ENCODE measurements at regions not wholly inside any gene's neighbourhood (a gene's known extent, or its start where the extent isn't known, plus 50 kb on each side); places are given as distances from the start of the nearest gene placed in this dataset.

- TF ChIP-seq, protein P1, sequence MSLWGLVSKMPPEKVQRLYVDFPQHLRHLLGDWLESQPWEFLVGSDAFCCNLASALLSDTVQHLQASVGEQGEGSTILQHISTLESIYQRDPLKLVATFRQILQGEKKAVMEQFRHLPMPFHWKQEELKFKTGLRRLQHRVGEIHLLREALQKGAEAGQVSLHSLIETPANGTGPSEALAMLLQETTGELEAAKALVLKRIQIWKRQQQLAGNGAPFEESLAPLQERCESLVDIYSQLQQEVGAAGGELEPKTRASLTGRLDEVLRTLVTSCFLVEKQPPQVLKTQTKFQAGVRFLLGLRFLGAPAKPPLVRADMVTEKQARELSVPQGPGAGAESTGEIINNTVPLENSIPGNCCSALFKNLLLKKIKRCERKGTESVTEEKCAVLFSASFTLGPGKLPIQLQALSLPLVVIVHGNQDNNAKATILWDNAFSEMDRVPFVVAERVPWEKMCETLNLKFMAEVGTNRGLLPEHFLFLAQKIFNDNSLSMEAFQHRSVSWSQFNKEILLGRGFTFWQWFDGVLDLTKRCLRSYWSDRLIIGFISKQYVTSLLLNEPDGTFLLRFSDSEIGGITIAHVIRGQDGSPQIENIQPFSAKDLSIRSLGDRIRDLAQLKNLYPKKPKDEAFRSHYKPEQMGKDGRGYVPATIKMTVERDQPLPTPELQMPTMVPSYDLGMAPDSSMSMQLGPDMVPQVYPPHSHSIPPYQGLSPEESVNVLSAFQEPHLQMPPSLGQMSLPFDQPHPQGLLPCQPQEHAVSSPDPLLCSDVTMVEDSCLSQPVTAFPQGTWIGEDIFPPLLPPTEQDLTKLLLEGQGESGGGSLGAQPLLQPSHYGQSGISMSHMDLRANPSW (CRISPR knock-in tag; conservative IDR thresholded peaks at IDR 0.05; ENCODE audit: low read depth): no peak
- TF ChIP-seq ZNF121 (CRISPR knock-in tag; IDR thresholded peaks at IDR 0.05): no peak
- TF ChIP-seq, protein P2, sequence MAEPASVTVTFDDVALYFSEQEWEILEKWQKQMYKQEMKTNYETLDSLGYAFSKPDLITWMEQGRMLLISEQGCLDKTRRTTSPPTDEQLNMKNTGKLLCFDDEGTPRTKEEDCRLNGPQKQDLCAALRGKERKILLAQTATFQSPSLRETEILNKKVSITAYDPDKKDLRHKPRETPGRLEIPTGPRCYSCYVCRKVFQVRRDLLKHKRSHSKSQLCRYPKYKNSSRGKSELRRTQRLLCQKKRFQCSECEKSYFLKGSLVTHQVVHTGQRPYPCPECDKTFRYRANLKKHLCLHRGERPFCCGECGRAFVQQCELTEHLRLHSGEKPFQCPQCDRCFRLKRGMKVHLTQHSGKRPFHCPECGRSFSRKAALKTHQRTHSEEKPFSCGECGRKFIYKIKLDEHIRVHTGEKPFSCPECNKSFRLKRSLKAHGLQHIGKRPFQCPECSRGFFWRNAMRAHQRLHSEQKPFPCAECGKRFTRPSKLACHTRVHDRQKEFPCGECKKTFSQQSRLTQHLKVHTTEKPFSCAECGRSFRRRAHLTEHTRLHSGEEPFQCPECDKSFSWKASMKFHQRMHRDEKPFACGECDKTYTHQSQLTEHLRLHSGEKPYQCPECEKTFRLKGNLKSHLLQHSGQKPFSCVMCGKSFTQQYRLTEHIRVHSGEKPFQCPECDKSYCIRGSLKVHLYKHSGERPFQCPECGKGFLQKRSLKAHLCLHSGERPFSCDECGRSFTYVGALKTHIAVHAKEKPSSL (CRISPR knock-in tag; conservative IDR thresholded peaks at IDR 0.05): no peak
These were observed 66.4 kb downstream of the PLEKHG1 start (continued) for GRCh38 chr6:150666071-150666470.

- POLR2A ChIA-PET: no interaction called here
- no peak overlapping the region for H3K27ac Mint-ChIP-seq
- H3K4me1 Mint-ChIP-seq: no peaks in the 10 kb centered on the region
- CTCF ChIA-PET: no interaction called here
- no peak for ATAC-seq
- no peak overlapping the region for H3K4me3 Mint-ChIP-seq
- TF ChIP-seq, protein P3, sequence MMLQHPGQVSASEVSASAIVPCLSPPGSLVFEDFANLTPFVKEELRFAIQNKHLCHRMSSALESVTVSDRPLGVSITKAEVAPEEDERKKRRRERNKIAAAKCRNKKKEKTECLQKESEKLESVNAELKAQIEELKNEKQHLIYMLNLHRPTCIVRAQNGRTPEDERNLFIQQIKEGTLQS (CRISPR knock-in tag; conservative IDR thresholded peaks at IDR 0.05): no peak
- TF ChIP-seq PRRX2 (CRISPR knock-in tag; IDR thresholded peaks at IDR 0.05): no peak
- TF ChIP-seq ZNF219 (CRISPR knock-in tag; IDR thresholded peaks at IDR 0.05; ENCODE audit: borderline replicate concordance): no peak
- TF ChIP-seq ATF1 (CRISPR knock-in tag; IDR thresholded peaks at IDR 0.05): no peak
- no peak for TF ChIP-seq ZNF121 (CRISPR knock-in tag; IDR thresholded peaks at IDR 0.05)
- TF ChIP-seq, protein P4, sequence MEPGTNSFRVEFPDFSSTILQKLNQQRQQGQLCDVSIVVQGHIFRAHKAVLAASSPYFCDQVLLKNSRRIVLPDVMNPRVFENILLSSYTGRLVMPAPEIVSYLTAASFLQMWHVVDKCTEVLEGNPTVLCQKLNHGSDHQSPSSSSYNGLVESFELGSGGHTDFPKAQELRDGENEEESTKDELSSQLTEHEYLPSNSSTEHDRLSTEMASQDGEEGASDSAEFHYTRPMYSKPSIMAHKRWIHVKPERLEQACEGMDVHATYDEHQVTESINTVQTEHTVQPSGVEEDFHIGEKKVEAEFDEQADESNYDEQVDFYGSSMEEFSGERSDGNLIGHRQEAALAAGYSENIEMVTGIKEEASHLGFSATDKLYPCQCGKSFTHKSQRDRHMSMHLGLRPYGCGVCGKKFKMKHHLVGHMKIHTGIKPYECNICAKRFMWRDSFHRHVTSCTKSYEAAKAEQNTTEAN (CRISPR knock-in tag; IDR thresholded peaks at IDR 0.05): no peak
- no peak for TF ChIP-seq HMGA2 (CRISPR knock-in tag; IDR thresholded peaks at IDR 0.05)
- TF ChIP-seq, protein P5, sequence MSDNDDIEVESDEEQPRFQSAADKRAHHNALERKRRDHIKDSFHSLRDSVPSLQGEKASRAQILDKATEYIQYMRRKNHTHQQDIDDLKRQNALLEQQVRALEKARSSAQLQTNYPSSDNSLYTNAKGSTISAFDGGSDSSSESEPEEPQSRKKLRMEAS (CRISPR knock-in tag; IDR thresholded peaks at IDR 0.05): no peak
- TF ChIP-seq FOXK1 (CRISPR knock-in tag; IDR thresholded peaks at IDR 0.05): no peak
- no peak for TF ChIP-seq TEAD4 (CRISPR knock-in tag; IDR thresholded peaks at IDR 0.05)
- TF ChIP-seq CBFB (CRISPR knock-in tag; IDR thresholded peaks at IDR 0.05; ENCODE audit: low read depth): no peak
- TF ChIP-seq, protein P6, sequence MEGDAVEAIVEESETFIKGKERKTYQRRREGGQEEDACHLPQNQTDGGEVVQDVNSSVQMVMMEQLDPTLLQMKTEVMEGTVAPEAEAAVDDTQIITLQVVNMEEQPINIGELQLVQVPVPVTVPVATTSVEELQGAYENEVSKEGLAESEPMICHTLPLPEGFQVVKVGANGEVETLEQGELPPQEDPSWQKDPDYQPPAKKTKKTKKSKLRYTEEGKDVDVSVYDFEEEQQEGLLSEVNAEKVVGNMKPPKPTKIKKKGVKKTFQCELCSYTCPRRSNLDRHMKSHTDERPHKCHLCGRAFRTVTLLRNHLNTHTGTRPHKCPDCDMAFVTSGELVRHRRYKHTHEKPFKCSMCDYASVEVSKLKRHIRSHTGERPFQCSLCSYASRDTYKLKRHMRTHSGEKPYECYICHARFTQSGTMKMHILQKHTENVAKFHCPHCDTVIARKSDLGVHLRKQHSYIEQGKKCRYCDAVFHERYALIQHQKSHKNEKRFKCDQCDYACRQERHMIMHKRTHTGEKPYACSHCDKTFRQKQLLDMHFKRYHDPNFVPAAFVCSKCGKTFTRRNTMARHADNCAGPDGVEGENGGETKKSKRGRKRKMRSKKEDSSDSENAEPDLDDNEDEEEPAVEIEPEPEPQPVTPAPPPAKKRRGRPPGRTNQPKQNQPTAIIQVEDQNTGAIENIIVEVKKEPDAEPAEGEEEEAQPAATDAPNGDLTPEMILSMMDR (IDR thresholded peaks at IDR 0.05): no peak
- TF ChIP-seq EMX1 (CRISPR knock-in tag; IDR thresholded peaks at IDR 0.05): no peak
- TF ChIP-seq ZNF138 (CRISPR knock-in tag; conservative IDR thresholded peaks at IDR 0.05): no peak
- TF ChIP-seq ZBTB21 (CRISPR knock-in tag; IDR thresholded peaks at IDR 0.05; ENCODE audit: borderline replicate concordance): no peak
- TF ChIP-seq, protein P2 (CRISPR knock-in tag; conservative IDR thresholded peaks at IDR 0.05): no peak
- no peak for DNase-seq (ENCODE audit: low spot score)
- no peaks in the 10 kb centered on the region for H3K9me3 Mint-ChIP-seq
- no peaks in the 10 kb centered on the region for H3K27me3 Mint-ChIP-seq (ENCODE audit: low read depth)
- no peaks in the 10 kb centered on the region for H3K36me3 Mint-ChIP-seq
These were observed 67.7 kb downstream of the PLEKHG1 start for GRCh38 chr6:150667359-150667758.
